ENCODE measurements at regions not wholly inside any gene's neighbourhood (a gene's known extent, or its start where the extent isn't known, plus 50 kb on each side); places are given as distances from the start of the nearest gene placed in this dataset.

- H3K4me3 ChIP-seq (ENCODE audit: low read length) = no peak overlapping the region
- TF ChIP-seq CTCF (IDR thresholded peaks at IDR 0.05; ENCODE audit: insufficient read depth, low read depth, low read length, missing control alignments) = no peak
- DNase-seq (ENCODE audit: low read depth) = no peak
Observed at GRCh38 chr4:4601803-4602369, 60.0 kb upstream of the STX18 start.

GRCh38 chr4:4599481-4600275, 57.8 kb upstream of the STX18 start:
- H3K4me3 ChIP-seq (ENCODE audit: low read length) = no peak overlapping the region
- no peak for TF ChIP-seq CTCF (IDR thresholded peaks at IDR 0.05; ENCODE audit: insufficient read depth, low read depth, low read length, missing control alignments)
- DNase-seq (ENCODE audit: low read depth) = peak; percentile 3

GRCh38 chr4:4598851-4599411, 57.1 kb upstream of the STX18 start:
- no peak for DNase-seq (ENCODE audit: low read depth)
- no peak overlapping the region for H3K4me3 ChIP-seq (ENCODE audit: low read length)
- TF ChIP-seq CTCF (IDR thresholded peaks at IDR 0.05; ENCODE audit: insufficient read depth, low read depth, low read length, missing control alignments) = no peak

GRCh38 chr4:4596720-4597119, 54.9 kb upstream of the STX18 start:
- TF ChIP-seq CTCF (IDR thresholded peaks at IDR 0.05; ENCODE audit: insufficient read depth, low read depth, low read length, missing control alignments) = no peak
- DNase-seq (ENCODE audit: low read depth) = no peak
- no peak overlapping the region for H3K4me3 ChIP-seq (ENCODE audit: low read length)

GRCh38 chr4:4595252-4595651, 53.4 kb upstream of the STX18 start:
- DNase-seq (ENCODE audit: low read depth) = no peak
- TF ChIP-seq CTCF (IDR thresholded peaks at IDR 0.05; ENCODE audit: insufficient read depth, low read depth, low read length, missing control alignments) = peak; percentile 13
- no peak overlapping the region for H3K4me3 ChIP-seq (ENCODE audit: low read length)

GRCh38 chr4:4594285-4594920, 52.6 kb upstream of the STX18 start:
- no peak overlapping the region for H3K4me3 ChIP-seq (ENCODE audit: low read length)
- DNase-seq (ENCODE audit: low read depth) = no peak
- no peak for TF ChIP-seq CTCF (IDR thresholded peaks at IDR 0.05; ENCODE audit: insufficient read depth, low read depth, low read length, missing control alignments)
